ENCODE measurements at regions not wholly inside any gene's neighbourhood (a gene's known extent, or its start where the extent isn't known, plus 50 kb on each side); places are given as distances from the start of the nearest gene placed in this dataset.
"Not testable (repeated sequence)": the region's sequence is repeated elsewhere in the genome, so short reads cannot be mapped to it uniquely, and the experiment has no call there.

DNA sequence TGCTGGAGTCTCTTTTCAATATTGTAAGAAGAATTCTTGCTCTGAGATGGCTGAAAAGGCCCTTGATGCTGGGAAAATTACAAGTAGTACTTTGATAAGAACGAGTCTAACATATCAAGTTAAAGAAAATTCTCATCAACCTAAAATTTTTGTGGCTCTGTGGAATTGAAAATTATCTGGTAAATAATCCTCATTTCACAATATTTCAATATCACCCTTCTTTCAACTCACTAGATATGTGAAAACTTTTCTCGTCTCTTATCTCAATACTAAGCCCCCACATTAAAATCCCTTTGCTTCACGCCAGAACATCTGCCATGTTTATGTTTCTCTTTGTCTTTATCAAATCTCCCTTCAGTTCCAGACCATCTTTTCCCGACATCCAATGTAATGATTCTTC is 448.8 kb downstream of the ZNF516 start:
- Histone ChIP-seq H3K9me3 (ENCODE audit: control insufficient read depth in 2 of 2, insufficient read depth in 1 of 2, low read depth in 1 of 2, low read length in 1 of 2) (no peaks in the 10 kb centered on the region), H3K4me1 (ENCODE audit: control insufficient read depth in 2 of 2, insufficient read depth in 2 of 2, low read length in 1 of 2) (no peaks in the 10 kb centered on the region), H3K27ac (ENCODE audit: low read depth in 2 of 2, low read length in 1 of 2) (no peak overlapping the region), H3K27me3 (ENCODE audit: control insufficient read depth in 1 of 2, insufficient read depth in 2 of 2, low read length in 2 of 2) (no peaks in the 10 kb centered on the region), H3K4me3 (ENCODE audit: low read depth in 1 of 2, low read length in 2 of 2) (no peak overlapping the region), H3K36me3 (ENCODE audit: control insufficient read depth in 2 of 2, insufficient read depth in 2 of 2, low read length in 1 of 2) (no peaks in the 10 kb centered on the region)
- 76 to 77% methylated on average over 4 of the region's 4 CpGs for WGBS, 2 donors

DNA sequence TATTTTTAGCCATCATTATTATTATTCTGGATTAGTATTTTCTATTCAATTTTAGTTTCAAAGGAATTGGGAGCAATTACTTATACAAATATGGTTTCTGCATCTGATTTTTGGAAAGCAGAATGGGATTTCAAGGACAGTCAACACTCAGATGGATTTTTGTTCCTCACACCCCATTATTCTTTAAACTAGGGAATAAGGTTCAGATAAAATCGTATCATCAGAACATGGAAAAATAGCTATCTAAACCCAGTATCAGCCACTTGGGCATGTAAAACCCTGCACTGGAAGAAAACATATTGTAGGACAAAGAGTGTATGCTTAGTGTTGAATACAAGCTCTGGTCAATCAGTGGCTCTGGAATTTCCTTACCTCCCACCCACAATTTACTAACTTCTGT is 452.5 kb downstream of the ZNF516 start:
- H3K4me1 ChIP-seq (ENCODE audit: control insufficient read depth in 2 of 2, insufficient read depth in 2 of 2, low read length in 1 of 2), result no peaks in the 10 kb centered on the region
- H3K9me3 ChIP-seq (ENCODE audit: control insufficient read depth in 2 of 2, insufficient read depth in 1 of 2, low read depth in 1 of 2, low read length in 1 of 2), result no peaks in the 10 kb centered on the region
- no peaks in the 10 kb centered on the region for H3K36me3 ChIP-seq (ENCODE audit: control insufficient read depth in 2 of 2, insufficient read depth in 2 of 2, low read length in 1 of 2)
- H3K4me3 ChIP-seq (ENCODE audit: low read depth in 1 of 2, low read length in 2 of 2), result no peak overlapping the region
- no peak overlapping the region for H3K27ac ChIP-seq (ENCODE audit: low read depth in 2 of 2, low read length in 1 of 2)
- H3K27me3 ChIP-seq (ENCODE audit: control insufficient read depth in 1 of 2, insufficient read depth in 2 of 2, low read length in 2 of 2), result no peaks in the 10 kb centered on the region
- WGBS, 2 donors, result 0 to 12% methylated on average over 1 of the region's 1 CpG

DNA sequence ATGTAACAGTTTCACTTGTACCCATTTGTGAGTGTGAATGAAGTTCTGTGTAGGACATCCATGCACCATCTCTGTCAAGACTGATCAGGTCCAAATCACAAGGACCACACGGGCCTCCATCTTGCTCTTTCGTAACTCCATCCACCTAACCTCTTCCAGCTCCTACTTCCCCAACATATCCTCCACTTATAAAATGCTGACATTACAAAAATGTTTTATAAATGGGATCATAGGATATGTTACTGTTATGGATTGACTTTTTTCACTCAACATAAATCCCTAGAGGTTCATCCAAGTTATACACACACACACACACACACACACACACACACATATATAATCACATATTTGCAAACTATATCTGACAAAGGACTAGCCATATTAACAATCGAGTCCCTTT is 476.8 kb downstream of the ZNF516 start:
- no peak overlapping the region for H3K27ac ChIP-seq (ENCODE audit: low read depth in 2 of 2, low read length in 1 of 2)
- H3K4me1 ChIP-seq (ENCODE audit: control insufficient read depth in 2 of 2, insufficient read depth in 2 of 2, low read length in 1 of 2), result no peaks in the 10 kb centered on the region
- no peaks in the 10 kb centered on the region for H3K27me3 ChIP-seq (ENCODE audit: control insufficient read depth in 1 of 2, insufficient read depth in 2 of 2, low read length in 2 of 2)
- H3K36me3 ChIP-seq (ENCODE audit: control insufficient read depth in 2 of 2, insufficient read depth in 2 of 2, low read length in 1 of 2), result no peaks in the 10 kb centered on the region
- no peaks in the 10 kb centered on the region for H3K9me3 ChIP-seq (ENCODE audit: control insufficient read depth in 2 of 2, insufficient read depth in 1 of 2, low read depth in 1 of 2, low read length in 1 of 2)
- WGBS, 2 donors, result 83 to 88% methylated on average over 3 of the region's 3 CpGs
- no peak overlapping the region for H3K4me3 ChIP-seq (ENCODE audit: low read depth in 1 of 2, low read length in 2 of 2)

DNA sequence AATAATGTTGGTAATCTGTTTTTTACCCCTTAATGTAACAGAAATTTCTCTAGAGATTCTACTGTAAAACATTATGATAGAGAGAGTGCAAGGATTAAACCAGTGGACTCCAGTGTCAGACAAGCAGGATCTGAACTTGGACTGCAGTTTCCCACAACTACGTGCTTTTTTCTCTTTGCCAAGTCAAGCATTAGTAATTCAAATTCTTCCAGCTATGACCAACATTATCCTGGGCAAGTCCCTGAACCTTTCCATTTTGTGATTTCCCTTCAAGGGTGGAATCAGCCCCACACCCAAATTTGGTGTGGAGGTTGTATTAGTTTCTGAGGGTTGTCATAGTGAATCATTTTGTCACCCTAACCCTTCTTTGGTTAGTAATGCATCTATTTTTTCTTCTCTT is 482.0 kb downstream of the ZNF516 start:
- 37 to 56% methylated on average over 1 of the region's 1 CpG for WGBS, 2 donors
- Histone ChIP-seq H3K36me3 (ENCODE audit: control insufficient read depth in 2 of 2, insufficient read depth in 2 of 2, low read length in 1 of 2) (no peaks in the 10 kb centered on the region), H3K27ac (ENCODE audit: low read depth in 2 of 2, low read length in 1 of 2) (no peak overlapping the region), H3K4me3 (ENCODE audit: low read depth in 1 of 2, low read length in 2 of 2) (no peak overlapping the region), H3K9me3 (ENCODE audit: control insufficient read depth in 2 of 2, insufficient read depth in 1 of 2, low read depth in 1 of 2, low read length in 1 of 2) (no peaks in the 10 kb centered on the region), H3K27me3 (ENCODE audit: control insufficient read depth in 1 of 2, insufficient read depth in 2 of 2, low read length in 2 of 2) (no peaks in the 10 kb centered on the region), H3K4me1 (ENCODE audit: control insufficient read depth in 2 of 2, insufficient read depth in 2 of 2, low read length in 1 of 2) (no peaks in the 10 kb centered on the region)

DNA sequence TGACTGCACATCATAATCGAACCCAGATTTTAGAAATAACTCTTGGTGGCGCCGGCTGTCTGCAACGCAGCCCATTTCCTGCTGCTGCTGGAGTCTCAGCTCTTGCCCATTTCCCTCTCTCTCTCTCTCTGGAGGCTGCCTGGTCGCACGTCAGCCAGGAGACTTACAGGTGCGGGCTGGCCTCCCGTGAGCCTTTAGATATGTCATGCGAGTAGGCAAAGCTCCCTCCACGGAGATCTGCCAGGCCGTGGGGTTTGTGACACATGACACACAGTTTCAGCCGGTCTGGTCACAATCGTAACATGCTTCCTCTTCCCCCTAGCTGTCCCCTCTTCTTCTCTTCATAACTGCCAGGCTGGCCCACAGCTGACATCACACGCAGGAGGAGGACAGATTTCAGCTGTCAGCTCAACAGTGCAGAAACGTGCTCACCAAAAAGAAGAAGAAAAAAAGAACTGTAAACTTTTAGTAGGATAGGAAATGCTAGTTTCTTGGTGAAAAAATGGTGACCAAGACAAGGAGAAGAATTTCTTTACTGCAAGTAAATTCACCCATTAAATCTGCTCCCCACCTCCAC is 489.3 kb downstream of the ZNF516 start:
- no peak overlapping the region for H3K4me3 ChIP-seq (ENCODE audit: low read depth in 1 of 2, low read length in 2 of 2)
- H3K27ac ChIP-seq (ENCODE audit: low read depth in 2 of 2, low read length in 1 of 2), result no peak overlapping the region
- H3K36me3 ChIP-seq (ENCODE audit: control insufficient read depth in 2 of 2, insufficient read depth in 2 of 2, low read length in 1 of 2), result no peaks in the 10 kb centered on the region
- H3K27me3 ChIP-seq (ENCODE audit: control insufficient read depth in 1 of 2, insufficient read depth in 2 of 2, low read length in 2 of 2), result no peaks in the 10 kb centered on the region
- no peaks in the 10 kb centered on the region for H3K9me3 ChIP-seq (ENCODE audit: control insufficient read depth in 2 of 2, insufficient read depth in 1 of 2, low read depth in 1 of 2, low read length in 1 of 2)
- WGBS, 2 donors, result 30 to 41% methylated on average over 15 of the region's 15 CpGs
- H3K4me1 ChIP-seq (ENCODE audit: control insufficient read depth in 2 of 2, insufficient read depth in 2 of 2, low read length in 1 of 2), result no peaks in the 10 kb centered on the region

DNA sequence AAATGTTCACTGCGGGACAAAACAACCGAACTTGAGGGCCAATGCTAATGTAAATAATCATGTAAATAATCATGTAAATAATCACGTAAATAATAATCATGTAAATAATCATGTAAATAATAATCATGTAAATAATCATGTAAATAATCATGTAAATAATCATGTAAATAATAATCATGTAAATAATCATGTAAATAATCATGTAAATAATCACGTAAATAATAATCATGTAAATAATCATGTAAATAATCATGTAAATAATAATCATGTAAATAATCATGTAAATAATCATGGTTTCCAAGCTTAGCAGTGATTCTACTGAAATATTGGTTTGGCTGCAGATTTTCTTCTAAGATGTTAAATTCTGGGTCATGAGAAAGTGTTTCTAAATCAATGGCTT is 507.1 kb downstream of the ZNF516 start:
- 81 to 90% methylated on average over 4 of the region's 4 CpGs for WGBS, 2 donors
- H3K4me1 ChIP-seq (ENCODE audit: control insufficient read depth in 2 of 2, insufficient read depth in 2 of 2, low read length in 1 of 2); H3K27ac ChIP-seq (ENCODE audit: low read depth in 2 of 2, low read length in 1 of 2); H3K4me3 ChIP-seq (ENCODE audit: low read depth in 1 of 2, low read length in 2 of 2); H3K36me3 ChIP-seq (ENCODE audit: control insufficient read depth in 2 of 2, insufficient read depth in 2 of 2, low read length in 1 of 2); H3K27me3 ChIP-seq (ENCODE audit: control insufficient read depth in 1 of 2, insufficient read depth in 2 of 2, low read length in 2 of 2); H3K9me3 ChIP-seq (ENCODE audit: control insufficient read depth in 2 of 2, insufficient read depth in 1 of 2, low read depth in 1 of 2, low read length in 1 of 2): not testable (repeated sequence)

DNA sequence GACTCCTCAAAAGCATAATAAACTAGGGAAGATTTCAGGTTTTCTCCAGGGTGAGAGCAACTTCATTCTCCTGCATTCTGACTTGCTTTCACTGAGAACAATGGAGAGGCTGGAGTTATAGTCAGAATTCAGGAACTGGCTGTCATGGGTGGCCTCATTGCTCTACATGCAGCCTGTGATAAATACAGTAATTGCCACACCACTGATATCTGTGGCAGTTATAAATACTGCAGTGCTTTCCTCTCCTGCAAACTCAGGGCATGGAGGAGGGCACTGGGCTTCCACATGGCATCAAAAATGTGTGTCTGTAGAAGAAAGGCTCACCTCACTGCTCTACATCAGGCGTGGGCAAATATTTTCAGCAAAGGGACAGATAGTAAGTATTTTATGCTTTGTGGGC is 510.2 kb downstream of the ZNF516 start:
- 89 to 90% methylated on average over 1 of the region's 1 CpG for WGBS, 2 donors
- Histone ChIP-seq H3K27me3 (ENCODE audit: control insufficient read depth in 1 of 2, insufficient read depth in 2 of 2, low read length in 2 of 2) (no peaks in the 10 kb centered on the region), H3K9me3 (ENCODE audit: control insufficient read depth in 2 of 2, insufficient read depth in 1 of 2, low read depth in 1 of 2, low read length in 1 of 2) (peaks cover 0 to 4% of the 10 kb centered on the region in 2 donors), H3K4me3 (ENCODE audit: low read depth in 1 of 2, low read length in 2 of 2) (no peak overlapping the region), H3K36me3 (ENCODE audit: control insufficient read depth in 2 of 2, insufficient read depth in 2 of 2, low read length in 1 of 2) (no peaks in the 10 kb centered on the region), H3K27ac (ENCODE audit: low read depth in 2 of 2, low read length in 1 of 2) (no peak overlapping the region), H3K4me1 (ENCODE audit: control insufficient read depth in 2 of 2, insufficient read depth in 2 of 2, low read length in 1 of 2) (no peaks in the 10 kb centered on the region)

DNA sequence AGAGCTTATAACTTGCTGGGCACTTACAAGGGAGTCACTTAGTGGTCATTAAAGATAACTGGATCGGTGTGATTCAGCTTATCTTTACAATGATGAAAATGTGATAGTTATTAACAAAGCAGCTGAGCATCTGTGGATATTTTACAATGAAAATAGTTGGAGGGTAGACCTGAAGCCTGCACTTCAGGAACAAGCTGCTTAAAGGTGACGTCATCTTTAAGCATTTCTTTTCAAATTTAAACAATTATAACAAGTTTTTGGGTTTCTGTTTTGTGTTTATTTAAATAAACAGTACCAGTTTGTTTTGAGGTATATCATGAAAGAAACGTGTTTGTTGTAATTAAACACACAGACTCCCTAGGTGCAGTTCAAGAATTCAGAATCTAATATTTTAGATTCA is 513.9 kb downstream of the ZNF516 start:
- Histone ChIP-seq H3K36me3 (ENCODE audit: control insufficient read depth in 2 of 2, insufficient read depth in 2 of 2, low read length in 1 of 2) (no peaks in the 10 kb centered on the region), H3K27ac (ENCODE audit: low read depth in 2 of 2, low read length in 1 of 2) (no peak overlapping the region), H3K4me3 (ENCODE audit: low read depth in 1 of 2, low read length in 2 of 2) (no peak overlapping the region), H3K27me3 (ENCODE audit: control insufficient read depth in 1 of 2, insufficient read depth in 2 of 2, low read length in 2 of 2) (no peaks in the 10 kb centered on the region), H3K9me3 (ENCODE audit: control insufficient read depth in 2 of 2, insufficient read depth in 1 of 2, low read depth in 1 of 2, low read length in 1 of 2) (no peaks in the 10 kb centered on the region), H3K4me1 (ENCODE audit: control insufficient read depth in 2 of 2, insufficient read depth in 2 of 2, low read length in 1 of 2) (no peaks in the 10 kb centered on the region)
- WGBS, 2 donors, result 59 to 73% methylated on average over 3 of the region's 3 CpGs

DNA sequence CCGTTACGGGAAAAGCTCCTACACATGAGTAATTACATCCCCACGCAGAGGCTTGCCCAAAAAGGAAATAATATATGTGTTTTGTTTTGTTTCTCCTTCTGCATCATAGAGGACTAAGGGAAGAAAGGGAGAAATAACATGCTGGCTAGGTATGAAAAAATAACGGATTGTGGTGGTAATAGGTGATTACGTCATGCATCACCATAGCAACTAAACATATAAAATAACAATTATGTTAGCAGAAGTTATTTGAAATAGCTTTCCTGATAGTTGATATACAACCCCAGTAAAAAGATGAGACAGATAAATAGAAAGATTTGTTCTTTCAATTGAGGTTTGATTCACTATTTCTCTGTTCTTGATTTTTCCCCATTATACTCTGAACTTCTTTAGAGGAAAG is 518.0 kb downstream of the ZNF516 start:
- H3K27ac ChIP-seq (ENCODE audit: low read depth in 2 of 2, low read length in 1 of 2), result no peak overlapping the region
- H3K4me1 ChIP-seq (ENCODE audit: control insufficient read depth in 2 of 2, insufficient read depth in 2 of 2, low read length in 1 of 2), result no peaks in the 10 kb centered on the region
- no peaks in the 10 kb centered on the region for H3K36me3 ChIP-seq (ENCODE audit: control insufficient read depth in 2 of 2, insufficient read depth in 2 of 2, low read length in 1 of 2)
- WGBS, 2 donors, result 47 to 56% methylated on average over 5 of the region's 5 CpGs
- H3K4me3 ChIP-seq (ENCODE audit: low read depth in 1 of 2, low read length in 2 of 2), result no peak overlapping the region
- H3K27me3 ChIP-seq (ENCODE audit: control insufficient read depth in 1 of 2, insufficient read depth in 2 of 2, low read length in 2 of 2), result no peaks in the 10 kb centered on the region
- no peaks in the 10 kb centered on the region for H3K9me3 ChIP-seq (ENCODE audit: control insufficient read depth in 2 of 2, insufficient read depth in 1 of 2, low read depth in 1 of 2, low read length in 1 of 2)

DNA sequence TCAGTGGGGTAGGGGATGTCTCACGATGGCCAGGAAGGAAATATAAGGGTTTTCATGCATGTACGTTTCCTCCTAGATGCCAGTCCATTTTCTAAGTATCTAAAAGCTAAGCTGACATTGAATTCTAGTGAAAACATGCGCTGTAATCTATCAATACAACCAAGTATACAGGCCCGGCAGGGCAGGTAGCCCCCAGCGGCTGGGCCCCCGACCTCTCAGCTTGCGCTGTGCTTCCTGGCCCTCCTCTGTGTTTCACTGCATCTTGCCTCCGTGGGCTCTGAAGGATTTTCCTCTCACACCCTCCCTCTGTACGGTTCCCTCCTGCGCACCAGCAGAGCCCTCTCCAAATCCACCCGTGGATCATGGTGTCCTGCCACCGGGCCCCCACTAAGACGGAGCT is 524.8 kb downstream of the ZNF516 start:
- H3K4me1 ChIP-seq (ENCODE audit: control insufficient read depth in 2 of 2, insufficient read depth in 2 of 2, low read length in 1 of 2), result no peaks in the 10 kb centered on the region
- H3K9me3 ChIP-seq (ENCODE audit: control insufficient read depth in 2 of 2, insufficient read depth in 1 of 2, low read depth in 1 of 2, low read length in 1 of 2), result no peaks in the 10 kb centered on the region
- 88 to 91% methylated on average over 13 of the region's 13 CpGs for WGBS, 2 donors
- no peaks in the 10 kb centered on the region for H3K27me3 ChIP-seq (ENCODE audit: control insufficient read depth in 1 of 2, insufficient read depth in 2 of 2, low read length in 2 of 2)
- H3K36me3 ChIP-seq (ENCODE audit: control insufficient read depth in 2 of 2, insufficient read depth in 2 of 2, low read length in 1 of 2), result no peaks in the 10 kb centered on the region
- no peak overlapping the region for H3K4me3 ChIP-seq (ENCODE audit: low read depth in 1 of 2, low read length in 2 of 2)
- H3K27ac ChIP-seq (ENCODE audit: low read depth in 2 of 2, low read length in 1 of 2), result no peak overlapping the region
